ENCODE measurements at regions not wholly inside any gene's neighbourhood (a gene's known extent, or its start where the extent isn't known, plus 50 kb on each side); places are given as distances from the start of the nearest gene placed in this dataset.

DNA sequence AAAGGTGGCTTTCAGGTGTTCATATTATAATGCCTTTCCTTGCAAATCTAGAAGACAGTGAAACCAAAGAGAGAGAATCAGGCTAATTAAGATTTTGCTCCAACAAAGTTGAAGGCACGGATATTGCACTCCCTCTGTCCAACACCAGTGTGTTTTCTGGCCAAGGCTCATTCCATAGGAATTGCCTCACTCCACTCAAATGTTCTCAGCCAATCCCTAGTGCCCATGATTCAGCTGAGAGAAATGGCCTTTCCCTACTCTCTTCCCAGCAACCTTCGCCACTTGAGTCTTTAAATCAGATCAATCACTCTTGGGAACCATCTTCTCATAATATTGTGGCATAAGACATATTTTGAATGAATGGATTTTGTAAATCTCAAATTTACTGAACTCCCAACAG, 768.2 kb upstream of the ACVR2A start:
- DNase-seq (ENCODE audit: extremely low spot score), result no peak
- ChIA-PET POLR2A (no interaction called here), CTCF (interaction anchor here (0.9 to 1.7 kb wide), 2 partner anchors 11 to 24 kb away, joined by 3 read pairs; no protein-coding TSS in a partner anchor)
- TF ChIP-seq, protein P1, sequence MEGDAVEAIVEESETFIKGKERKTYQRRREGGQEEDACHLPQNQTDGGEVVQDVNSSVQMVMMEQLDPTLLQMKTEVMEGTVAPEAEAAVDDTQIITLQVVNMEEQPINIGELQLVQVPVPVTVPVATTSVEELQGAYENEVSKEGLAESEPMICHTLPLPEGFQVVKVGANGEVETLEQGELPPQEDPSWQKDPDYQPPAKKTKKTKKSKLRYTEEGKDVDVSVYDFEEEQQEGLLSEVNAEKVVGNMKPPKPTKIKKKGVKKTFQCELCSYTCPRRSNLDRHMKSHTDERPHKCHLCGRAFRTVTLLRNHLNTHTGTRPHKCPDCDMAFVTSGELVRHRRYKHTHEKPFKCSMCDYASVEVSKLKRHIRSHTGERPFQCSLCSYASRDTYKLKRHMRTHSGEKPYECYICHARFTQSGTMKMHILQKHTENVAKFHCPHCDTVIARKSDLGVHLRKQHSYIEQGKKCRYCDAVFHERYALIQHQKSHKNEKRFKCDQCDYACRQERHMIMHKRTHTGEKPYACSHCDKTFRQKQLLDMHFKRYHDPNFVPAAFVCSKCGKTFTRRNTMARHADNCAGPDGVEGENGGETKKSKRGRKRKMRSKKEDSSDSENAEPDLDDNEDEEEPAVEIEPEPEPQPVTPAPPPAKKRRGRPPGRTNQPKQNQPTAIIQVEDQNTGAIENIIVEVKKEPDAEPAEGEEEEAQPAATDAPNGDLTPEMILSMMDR (IDR thresholded peaks at IDR 0.05; ENCODE audit: control extremely low read depth, extremely low read depth, low read depth, missing control alignments), result no peak

DNA sequence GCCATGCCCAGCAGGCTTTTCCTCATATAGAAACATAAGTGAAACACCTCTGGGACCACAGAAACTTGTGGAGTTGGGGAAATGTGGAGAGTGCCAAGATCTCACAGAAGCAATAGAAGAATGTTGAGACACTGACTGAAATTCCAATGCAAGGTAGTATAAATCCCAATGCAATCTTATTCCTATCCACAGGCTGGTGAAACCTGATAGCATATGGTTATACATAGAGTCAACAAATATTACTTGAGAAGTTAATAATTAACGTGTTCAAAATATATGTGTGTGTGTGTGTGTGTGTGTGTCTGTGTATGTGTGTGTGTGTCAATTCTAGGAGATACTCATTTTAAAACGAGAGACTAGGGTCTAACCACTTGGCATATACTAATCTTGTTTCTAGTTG, 776.8 kb upstream of the ACVR2A start:
- CTCF ChIA-PET, result interaction anchor here (1.0 to 2.7 kb wide), 2 partner anchors 14 to 23 kb away, joined by 3 to 15 read pairs; no protein-coding TSS in a partner anchor
- DNase-seq (ENCODE audit: extremely low spot score), result no peak
- POLR2A ChIA-PET, result no interaction called here
- TF ChIP-seq, protein P1 (IDR thresholded peaks at IDR 0.05; ENCODE audit: control extremely low read depth, extremely low read depth, low read depth, missing control alignments), result no peak

DNA sequence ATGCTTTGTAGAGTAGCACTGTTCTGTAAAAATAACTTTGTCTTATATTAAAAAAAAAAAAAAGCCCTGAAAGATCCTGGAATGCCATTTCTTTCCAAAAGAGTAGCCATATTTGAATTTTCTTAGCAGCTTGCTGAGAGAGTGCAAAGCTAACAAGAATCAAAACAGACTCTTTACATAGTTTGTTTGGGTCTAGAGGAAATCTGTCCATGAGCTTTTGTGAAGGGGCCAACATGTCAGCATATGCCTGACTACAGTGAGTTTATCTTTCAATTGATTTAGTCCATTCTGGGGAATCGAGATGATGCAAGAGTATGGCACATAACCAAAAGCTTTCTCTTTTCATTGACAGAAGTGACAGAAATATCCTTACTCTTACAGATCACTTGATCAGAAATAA, 777.7 kb upstream of the ACVR2A start:
- ChIA-PET POLR2A (no interaction called here), CTCF (interaction anchor here (1.0 to 1.4 kb wide), 3 partner anchors 15 to 265 kb away, joined by 3 read pairs; no protein-coding TSS in a partner anchor)
- TF ChIP-seq, protein P1 (IDR thresholded peaks at IDR 0.05; ENCODE audit: control extremely low read depth, extremely low read depth, low read depth, missing control alignments), result no peak

DNA sequence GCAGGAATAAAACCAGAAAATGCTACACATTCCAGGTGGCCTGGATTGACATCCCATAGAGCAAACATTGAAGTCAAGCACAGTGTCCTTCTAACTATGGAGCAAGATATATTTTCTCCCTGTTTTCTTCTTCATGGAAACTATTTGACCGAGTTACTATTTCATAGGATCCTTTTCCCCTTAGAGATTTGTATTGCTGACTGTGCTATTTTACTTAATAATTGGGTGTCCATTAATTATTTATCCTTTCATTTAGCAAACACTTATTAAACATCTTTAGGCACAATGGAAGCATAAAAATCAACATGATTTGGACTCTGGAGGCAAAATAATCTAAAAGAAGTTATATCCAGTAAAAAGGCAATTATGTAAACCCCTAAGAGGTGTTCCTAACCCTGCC, 782.8 kb upstream of the ACVR2A start:
- ChIA-PET POLR2A (no interaction called here), CTCF (interaction anchor here (0.9 to 1.2 kb wide), 6 partner anchors 10 to 325 kb away, joined by 3 to 6 read pairs (median 3); no protein-coding TSS in a partner anchor)
- TF ChIP-seq, protein P1 (IDR thresholded peaks at IDR 0.05; ENCODE audit: control extremely low read depth, extremely low read depth, low read depth, missing control alignments), result no peak
- DNase-seq (ENCODE audit: extremely low spot score), result no peak

More for the DNA sequence above, 777.7 kb upstream of the ACVR2A start:
- DNase-seq (ENCODE audit: extremely low spot score), result no peak

DNA sequence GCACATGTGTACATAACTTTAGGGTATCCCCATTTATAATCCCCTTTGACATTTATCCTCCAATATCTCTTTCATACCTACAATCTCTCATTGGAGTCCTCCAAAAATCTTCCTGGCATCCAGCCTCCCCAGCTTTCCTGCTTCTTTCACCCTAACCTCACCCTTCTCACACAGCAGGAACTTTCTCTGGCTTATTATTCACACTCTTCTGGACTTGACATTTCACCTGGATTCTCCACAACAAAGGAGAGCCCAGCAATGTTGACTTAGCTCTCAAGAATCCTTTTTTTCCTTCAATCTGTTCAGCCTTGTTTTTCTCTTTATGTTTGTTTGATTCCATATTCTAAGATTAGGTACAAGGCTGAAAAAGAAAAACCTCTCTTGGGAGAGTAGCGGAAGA, 783.6 kb upstream of the ACVR2A start:
- no peak for DNase-seq (ENCODE audit: extremely low spot score)
- CTCF ChIA-PET, result interaction anchor here (1.2 to 4.1 kb wide), 3 partner anchors 9 to 23 kb away, joined by 3 to 26 read pairs (median 3); no protein-coding TSS in a partner anchor
- TF ChIP-seq, protein P1 (IDR thresholded peaks at IDR 0.05; ENCODE audit: control extremely low read depth, extremely low read depth, low read depth, missing control alignments), result no peak
- POLR2A ChIA-PET, result no interaction called here

DNA sequence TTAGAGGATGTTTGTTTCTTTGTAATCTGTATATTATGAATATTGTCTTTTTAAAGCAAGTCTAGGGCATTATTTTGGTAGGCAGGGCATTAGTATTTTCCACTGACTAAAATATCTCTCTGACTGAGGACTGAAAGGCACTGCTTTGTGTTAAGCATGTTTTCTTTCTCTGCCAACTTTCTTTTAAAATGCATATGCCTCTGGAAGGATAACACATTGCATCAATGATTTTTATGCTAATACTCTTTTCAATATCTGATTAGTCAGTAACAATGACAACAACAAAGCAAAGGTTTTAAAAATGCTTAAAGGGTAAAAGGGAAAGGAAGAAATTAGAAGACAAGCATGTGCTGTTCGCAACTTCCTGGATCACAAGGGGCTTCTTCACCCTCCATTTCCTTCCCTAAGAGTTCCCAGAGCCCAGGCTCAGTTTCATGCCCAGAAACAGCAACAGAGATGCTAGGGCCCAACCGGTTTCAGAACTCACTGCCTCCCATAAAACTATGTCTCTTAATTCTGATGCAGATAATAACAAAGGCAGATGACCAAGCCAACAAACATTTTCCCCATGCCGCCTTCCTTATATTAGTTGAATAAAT, 786.8 kb upstream of the ACVR2A start:
- ChIA-PET CTCF (interaction anchor here (1.3 to 4.1 kb wide), 3 partner anchors 11 to 25 kb away, joined by 4 to 26 read pairs (median 4); no protein-coding TSS in a partner anchor), POLR2A (no interaction called here)
- TF ChIP-seq, protein P1 (IDR thresholded peaks at IDR 0.05; ENCODE audit: control extremely low read depth, extremely low read depth, low read depth, missing control alignments), result no peak
- no peak for DNase-seq (ENCODE audit: extremely low spot score)
